DMS153 treated with DMSO at 0.1 percent for 48 hours (cell line): ENCODE measurements at regions not wholly inside any gene's neighbourhood (a gene's known extent, or its start where the extent isn't known, plus 50 kb on each side); places are given as distances from the start of the nearest gene placed in this dataset.

Experiments
- DNase-seq: peaks from one replicate; lab custom pipeline; 2025; ENCODE audit not compliant: unreplicated experiment; lab: John Stamatoyannopoulos, UW

DNA sequence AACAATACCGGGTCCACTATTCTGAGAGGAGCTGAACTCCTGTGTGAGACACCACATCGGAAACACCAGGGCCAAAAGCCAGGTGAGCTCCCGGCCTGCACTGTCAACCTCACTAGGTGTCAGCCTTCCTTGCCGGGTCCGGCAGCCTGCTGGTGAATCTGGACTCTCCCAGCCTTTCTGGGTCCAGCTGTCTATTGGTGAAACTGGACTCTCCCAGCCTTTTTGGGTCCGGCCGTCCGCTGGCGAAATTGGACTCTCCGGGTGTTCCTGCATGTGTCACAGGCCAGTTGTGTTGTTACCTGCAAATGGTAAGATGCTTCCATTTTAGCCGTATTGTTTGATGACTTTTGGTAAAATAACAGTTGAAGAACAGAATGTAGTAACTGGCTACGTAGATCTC, 801.5 kb downstream of the CDH9 start:
- no peak for DNase-seq

- no peak for DNase-seq
Measured at GRCh38 chr5:26232706-26233105, 805.7 kb downstream of the CDH9 start.

- no peak for DNase-seq
Measured at GRCh38 chr5:26231316-26231715, 807.1 kb downstream of the CDH9 start.

DNA sequence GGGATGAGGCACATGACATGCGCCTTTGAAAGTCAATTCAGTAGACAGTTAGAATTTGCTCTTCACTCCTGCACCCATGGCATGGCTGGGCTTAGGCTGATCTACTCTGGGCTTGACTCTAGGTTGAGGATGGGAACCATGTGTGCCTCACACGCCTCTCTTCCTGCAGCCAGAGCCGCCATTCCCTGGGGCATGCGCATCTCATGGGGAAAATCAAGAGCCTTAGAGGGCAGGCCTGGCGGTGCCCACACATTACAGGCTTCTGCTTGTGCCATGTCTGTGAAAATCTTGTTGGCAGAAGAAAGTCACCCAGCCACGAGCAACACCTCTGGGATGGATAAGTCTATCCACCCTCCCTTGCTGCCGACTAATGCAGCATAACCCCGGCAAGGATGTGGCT, 808.5 kb downstream of the CDH9 start:
- no peak for DNase-seq

GRCh38 chr5:26227245-26227644, 811.1 kb downstream of the CDH9 start:
- DNase-seq = no peak

DNA sequence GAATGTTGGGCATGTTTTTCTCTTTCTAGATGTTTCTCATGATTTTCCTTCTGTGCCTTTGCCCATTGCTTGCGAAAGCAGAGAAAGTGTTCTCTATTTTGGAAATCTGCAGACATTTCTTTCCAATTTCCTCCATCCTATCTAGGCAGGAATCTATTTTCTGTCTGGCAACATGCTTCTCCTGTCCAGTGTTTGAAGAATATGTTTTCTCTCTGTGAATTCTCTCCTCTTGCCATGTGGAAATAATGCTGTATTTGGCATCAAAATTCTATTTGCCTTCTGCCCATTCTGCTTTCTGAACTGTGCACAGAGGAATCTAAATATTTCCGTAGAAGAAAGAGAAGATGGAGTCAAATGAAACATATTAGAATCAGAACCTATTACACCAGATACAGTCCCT, 833.3 kb downstream of the CDH9 start:
- no peak for DNase-seq

DNA sequence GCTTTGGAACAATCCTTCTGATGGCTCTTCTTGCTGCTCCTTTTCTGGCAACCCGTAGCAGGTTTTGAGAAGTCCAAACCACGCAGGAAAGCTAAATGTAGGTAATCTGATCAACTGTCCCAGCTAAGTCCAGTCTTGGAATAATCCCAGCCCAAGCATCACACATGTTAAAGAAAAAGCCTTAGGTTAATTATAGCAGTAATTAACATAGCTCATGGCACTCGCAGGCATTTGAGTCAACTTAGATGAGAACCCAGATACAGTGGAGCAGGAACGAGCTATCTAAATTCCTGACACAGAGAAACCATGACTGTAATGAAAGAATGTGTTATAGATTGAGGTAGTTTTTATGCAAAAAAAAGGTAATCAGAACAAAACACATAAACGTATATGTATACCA, 844.8 kb downstream of the CDH9 start:
- DNase-seq = no peak

GRCh38 chr5:26192486-26192885, 845.9 kb downstream of the CDH9 start:
- no peak for DNase-seq

DNA sequence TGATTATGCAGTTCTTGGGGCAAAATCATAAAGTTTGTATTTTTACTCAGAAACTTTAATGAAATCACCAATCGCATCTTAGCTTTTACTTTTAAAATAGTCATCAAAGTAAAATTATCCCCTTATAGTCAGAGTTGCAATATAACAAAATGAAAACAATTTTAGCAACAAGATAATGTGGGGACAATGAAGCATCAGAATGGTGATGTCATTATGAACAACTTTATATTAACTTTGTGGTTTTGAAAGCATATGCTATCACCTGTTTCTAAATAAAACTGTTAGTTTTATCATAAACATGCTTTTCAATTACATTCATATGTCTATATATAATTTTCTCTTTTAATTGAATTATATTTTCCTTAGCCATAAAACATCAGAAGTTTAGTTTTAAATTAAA, 856.8 kb downstream of the CDH9 start:
- DNase-seq = no peak

DNA sequence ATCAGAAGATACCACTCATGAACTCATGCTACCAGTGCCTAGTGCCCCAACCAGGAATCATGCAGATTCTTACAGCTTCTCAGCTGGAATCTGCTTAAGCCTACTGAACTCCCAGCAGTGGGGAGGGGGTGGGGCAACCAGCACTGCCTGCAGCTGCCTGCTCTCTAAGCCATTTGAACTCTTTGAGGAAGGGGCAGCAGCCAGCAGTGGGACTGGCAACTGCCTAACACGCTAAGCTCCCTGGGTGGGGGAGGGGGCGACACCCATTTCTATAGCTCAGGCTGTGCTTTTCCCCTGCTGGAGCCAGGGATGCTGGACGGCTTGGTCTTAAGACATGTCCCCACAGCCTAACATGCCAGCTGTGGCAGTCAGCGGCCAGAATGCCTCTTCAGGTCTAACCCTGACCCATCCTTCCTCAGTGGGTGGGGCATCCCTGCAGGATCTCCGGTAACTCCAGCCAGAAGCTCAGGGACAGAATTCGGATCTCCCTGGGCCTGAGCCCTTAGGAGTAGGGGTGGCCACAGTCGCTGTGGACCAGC, 889.7 kb downstream of the CDH9 start:
- DNase-seq = no peak

DNA sequence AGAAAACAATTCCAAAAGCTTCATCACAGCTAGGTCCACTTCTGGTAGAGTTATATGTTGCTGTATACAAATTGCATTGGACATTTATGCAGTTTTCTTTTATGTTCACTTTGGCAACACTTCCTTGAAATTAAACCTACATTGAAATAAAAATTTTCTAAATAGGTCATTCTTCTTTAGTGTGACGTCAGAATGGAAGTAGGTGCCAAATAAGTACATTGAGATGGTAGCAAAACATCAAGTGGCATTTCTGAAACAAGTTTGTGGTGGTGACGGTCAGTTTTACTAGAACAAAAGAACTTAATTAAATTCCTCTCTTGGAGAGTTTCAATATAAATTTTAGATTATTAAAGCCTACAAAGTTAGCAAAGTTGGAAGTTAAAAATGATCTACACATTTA, 895.1 kb downstream of the CDH9 start:
- DNase-seq = no peak

GRCh38 chr5:26121338-26121737, 917.0 kb downstream of the CDH9 start:
- DNase-seq = peak; percentile 35

GRCh38 chr5:26104175-26104574, 934.2 kb downstream of the CDH9 start:
- DNase-seq = no peak

DNA sequence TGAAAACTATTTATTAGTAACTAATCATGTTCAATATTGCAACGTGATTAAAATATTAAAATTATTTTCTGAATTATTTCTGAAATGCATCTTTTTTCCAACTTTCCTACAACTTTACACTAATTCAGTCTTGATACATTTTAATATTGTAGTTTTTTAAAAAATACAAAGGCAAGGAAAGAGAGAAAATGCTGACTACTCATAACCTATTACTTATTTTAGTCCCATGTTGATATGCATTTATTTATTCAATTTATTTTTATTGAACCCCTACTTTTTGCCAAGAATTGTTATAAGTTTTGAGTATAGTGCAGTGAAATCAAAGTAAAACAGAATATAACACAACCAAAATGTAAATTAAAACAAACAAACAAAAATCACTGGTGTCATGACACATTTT, 978.2 kb downstream of the CDH9 start:
- DNase-seq = no peak

DNA sequence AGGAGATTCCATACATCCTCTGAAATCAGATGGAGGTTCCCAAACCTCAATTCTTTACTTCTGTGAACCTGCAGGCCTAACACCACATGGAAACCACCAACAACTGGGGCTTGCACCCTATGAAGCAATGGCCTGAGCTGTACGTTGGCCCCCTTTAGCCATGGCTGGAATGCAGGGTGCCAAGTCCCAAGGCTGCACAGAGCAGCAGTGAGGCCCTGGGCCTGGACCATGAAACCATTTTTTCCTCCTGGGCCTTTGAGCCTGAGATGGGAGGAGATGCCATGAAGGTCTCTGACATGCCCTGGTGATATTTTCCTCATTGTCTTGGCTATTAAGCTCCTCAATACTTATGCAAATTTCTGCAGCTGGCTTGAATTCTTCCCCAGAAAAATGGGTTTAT, 983.8 kb downstream of the CDH9 start:
- no peak for DNase-seq

GRCh38 chr5:26034813-26035212, 1003.6 kb downstream of the CDH9 start:
- DNase-seq = no peak

DNA sequence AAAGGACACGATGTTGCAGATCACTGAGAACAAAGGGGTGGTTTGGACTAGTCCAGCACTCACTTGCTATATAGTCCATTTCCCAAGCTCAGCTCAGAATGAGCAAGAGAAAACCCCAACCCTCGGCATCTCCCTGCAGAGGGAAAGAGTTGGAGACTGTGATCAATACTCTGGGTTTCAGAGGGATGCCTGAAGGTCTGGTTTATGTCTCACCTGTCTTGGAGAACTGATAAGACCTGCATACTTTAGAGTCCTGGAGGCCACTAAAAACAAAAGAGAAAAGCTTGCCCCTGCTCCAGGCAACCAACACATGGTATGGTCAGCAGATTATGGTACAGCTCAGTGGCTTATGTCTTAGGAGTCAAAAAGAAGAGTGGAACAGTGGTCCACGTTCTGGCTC, 1006.9 kb downstream of the CDH9 start:
- no peak for DNase-seq

- no peak for DNase-seq
Measured at GRCh38 chr5:26026044-26026443, 1012.3 kb downstream of the CDH9 start.

GRCh38 chr5:26024774-26025173, 1013.6 kb downstream of the CDH9 start:
- no peak for DNase-seq

DNA sequence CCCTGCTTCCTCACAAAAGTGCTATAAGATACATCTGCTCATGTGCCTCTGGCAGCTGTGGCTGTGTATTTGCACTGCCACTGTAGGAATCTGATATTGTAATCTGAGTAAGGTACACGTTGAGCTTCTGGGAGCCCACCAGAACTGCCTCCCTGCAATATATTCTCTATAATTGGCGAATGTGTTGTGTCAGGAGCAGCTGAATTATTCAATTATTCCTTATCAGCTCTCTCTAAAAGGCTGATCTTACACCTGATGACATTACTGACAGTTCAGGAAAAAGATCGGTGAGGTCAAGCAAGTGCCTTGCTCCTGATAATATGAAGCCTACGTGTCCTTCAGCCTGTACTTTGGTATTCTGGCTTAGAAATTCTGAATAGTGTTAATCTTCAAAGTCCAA, 1015.0 kb downstream of the CDH9 start:
- no peak for DNase-seq

DNA sequence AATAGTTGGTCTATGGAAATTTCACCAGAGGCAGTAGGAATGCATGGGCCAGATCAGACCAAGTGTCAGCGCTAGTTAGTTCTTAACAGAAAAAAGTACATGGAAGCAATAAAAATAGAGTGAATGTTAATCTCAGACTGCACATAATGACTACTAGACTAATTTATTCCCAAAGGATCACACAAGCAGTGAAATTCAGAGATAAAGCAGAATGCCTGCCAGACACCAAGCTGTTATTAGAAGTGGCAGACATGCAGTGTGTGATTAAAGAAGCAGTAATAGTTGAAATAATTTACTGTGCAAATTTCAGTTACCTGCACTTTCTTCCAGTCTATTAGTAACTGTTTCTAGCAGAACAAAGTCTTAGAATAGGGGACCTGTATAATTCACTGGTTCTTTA, 1024.2 kb downstream of the CDH9 start:
- DNase-seq = no peak

DNA sequence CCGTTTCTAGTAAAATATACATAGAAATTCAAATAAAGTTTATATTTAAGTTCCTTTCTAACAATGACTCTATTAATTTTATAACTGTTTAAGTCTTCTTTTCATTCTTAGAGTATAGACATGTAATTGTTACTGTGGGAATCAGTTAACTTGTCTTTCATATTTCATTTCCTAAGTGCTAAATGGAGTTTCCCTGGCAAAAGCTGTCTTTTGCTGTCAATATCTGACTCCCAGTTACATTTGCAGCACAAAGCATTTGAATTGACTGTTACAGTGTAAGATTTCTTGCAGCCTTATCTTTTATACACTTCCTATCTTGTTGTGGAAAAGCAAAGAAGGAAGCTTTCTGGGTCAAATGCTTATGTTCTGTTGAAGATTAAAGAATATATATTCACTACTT, 1026.3 kb downstream of the CDH9 start:
- no peak for DNase-seq

- no peak for DNase-seq
Measured at GRCh38 chr5:26009742-26010141, 1028.6 kb downstream of the CDH9 start.

DNA sequence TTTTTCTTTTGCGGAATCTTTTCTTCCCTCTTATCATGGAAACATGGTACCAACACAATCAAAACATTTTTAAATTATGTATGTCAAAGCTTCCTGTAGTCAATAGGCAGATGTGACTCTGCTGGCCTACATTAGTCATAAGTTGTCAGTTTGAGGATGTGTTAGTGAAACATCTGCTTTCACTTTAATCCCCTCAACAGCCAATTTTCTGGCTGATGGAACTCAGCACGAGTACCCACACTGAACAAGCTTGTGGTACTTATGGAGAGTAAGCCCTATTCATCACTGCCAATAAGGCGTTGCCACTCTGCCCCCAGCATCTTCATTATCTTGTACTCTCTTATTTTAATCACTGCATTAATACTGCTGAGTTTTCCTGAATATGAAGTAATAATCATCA, 1034.4 kb downstream of the CDH9 start:
- DNase-seq = no peak
